Stimulated activated CD8-positive, alpha-beta memory T cell treated with anti-CD3 and anti-CD28 coated beads, Interleukin-4, amount 100 ng/mL, for 24 hours (primary cell): ENCODE measurements at regions not wholly inside any gene's neighbourhood (a gene's known extent, or its start where the extent isn't known, plus 50 kb on each side); places are given as distances from the start of the nearest gene placed in this dataset.

Experiments
- DNase-seq: peaks from one replicate; pipeline ENCODE4 v3.0.0-alpha.2; 2020; ENCODE audit warnings: low read depth

GRCh38 chr3:193780810-193781478 is 187.9 kb downstream of the OPA1 start:
- no peak for DNase-seq

- DNase-seq: no peak
Measured at GRCh38 chr3:193782276-193782647, 189.3 kb downstream of the OPA1 start.

- no peak for DNase-seq
Measured at GRCh38 chr3:193782747-193783146, 189.7 kb downstream of the OPA1 start.

GRCh38 chr3:193783166-193783896 is 190.3 kb downstream of the OPA1 start:
- no peak for DNase-seq

- no peak for DNase-seq
Measured at GRCh38 chr3:193784822-193785221, 191.8 kb downstream of the OPA1 start.

- no peak for DNase-seq
Measured at GRCh38 chr3:193787496-193787870, 194.5 kb downstream of the OPA1 start.

GRCh38 chr3:193788189-193788991 is 195.4 kb downstream of the OPA1 start:
- DNase-seq: no peak

- no peak for DNase-seq
Measured at GRCh38 chr3:193789455-193789854, 196.4 kb downstream of the OPA1 start.

GRCh38 chr3:193790086-193790990 is 197.3 kb downstream of the OPA1 start:
- no peak for DNase-seq

GRCh38 chr3:193791041-193792032 is 198.3 kb downstream of the OPA1 start:
- no peak for DNase-seq

- no peak for DNase-seq
Measured at GRCh38 chr3:193793123-193793522, 200.1 kb downstream of the OPA1 start.

- DNase-seq: no peak
Measured at GRCh38 chr3:193794002-193794881, 201.2 kb downstream of the OPA1 start.

GRCh38 chr3:193795062-193795690 is 202.2 kb downstream of the OPA1 start:
- DNase-seq: no peak

- no peak for DNase-seq
Measured at GRCh38 chr3:193796089-193796488, 203.1 kb downstream of the OPA1 start.

GRCh38 chr3:193797566-193797965 is 204.6 kb downstream of the OPA1 start:
- DNase-seq: no peak

- no peak for DNase-seq
Measured at GRCh38 chr3:193798051-193798450, 205.0 kb downstream of the OPA1 start.

- no peak for DNase-seq
Measured at GRCh38 chr3:193800138-193801043, 207.4 kb downstream of the OPA1 start.

- DNase-seq: no peak
Measured at GRCh38 chr3:193801097-193801496, 208.1 kb downstream of the OPA1 start.
